ENCODE measurements at regions not wholly inside any gene's neighbourhood (a gene's known extent, or its start where the extent isn't known, plus 50 kb on each side); places are given as distances from the start of the nearest gene placed in this dataset.

DNA sequence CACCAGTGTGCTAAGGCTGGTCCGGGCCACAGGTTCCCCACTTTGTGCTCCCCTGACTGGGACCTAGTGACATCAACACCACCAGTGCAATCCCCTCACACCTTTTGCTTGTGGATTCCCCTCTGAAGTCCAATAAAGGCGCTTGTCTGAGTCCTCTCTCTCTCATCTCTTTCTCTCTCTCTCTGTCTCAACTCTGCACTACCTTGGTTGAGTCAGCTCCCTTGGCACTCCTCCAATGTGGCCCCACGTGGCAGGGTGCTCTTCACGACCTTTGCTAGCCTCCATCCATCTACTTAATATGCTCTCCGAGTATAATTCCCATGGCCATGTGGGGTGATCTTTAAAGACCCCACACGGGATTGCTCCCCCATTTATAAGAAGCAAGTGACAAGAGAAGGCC, 385.0 kb downstream of the CD83 start:
- no peak for DNase-seq (ENCODE audit: low read depth)
- TF ChIP-seq, protein P1, sequence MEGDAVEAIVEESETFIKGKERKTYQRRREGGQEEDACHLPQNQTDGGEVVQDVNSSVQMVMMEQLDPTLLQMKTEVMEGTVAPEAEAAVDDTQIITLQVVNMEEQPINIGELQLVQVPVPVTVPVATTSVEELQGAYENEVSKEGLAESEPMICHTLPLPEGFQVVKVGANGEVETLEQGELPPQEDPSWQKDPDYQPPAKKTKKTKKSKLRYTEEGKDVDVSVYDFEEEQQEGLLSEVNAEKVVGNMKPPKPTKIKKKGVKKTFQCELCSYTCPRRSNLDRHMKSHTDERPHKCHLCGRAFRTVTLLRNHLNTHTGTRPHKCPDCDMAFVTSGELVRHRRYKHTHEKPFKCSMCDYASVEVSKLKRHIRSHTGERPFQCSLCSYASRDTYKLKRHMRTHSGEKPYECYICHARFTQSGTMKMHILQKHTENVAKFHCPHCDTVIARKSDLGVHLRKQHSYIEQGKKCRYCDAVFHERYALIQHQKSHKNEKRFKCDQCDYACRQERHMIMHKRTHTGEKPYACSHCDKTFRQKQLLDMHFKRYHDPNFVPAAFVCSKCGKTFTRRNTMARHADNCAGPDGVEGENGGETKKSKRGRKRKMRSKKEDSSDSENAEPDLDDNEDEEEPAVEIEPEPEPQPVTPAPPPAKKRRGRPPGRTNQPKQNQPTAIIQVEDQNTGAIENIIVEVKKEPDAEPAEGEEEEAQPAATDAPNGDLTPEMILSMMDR (IDR thresholded peaks at IDR 0.05; ENCODE audit: control insufficient read depth, insufficient read depth, low read depth, low read length, missing control alignments): no peak
- no peak overlapping the region for H3K4me3 ChIP-seq (ENCODE audit: control insufficient read depth, low read depth, low read length)

DNA sequence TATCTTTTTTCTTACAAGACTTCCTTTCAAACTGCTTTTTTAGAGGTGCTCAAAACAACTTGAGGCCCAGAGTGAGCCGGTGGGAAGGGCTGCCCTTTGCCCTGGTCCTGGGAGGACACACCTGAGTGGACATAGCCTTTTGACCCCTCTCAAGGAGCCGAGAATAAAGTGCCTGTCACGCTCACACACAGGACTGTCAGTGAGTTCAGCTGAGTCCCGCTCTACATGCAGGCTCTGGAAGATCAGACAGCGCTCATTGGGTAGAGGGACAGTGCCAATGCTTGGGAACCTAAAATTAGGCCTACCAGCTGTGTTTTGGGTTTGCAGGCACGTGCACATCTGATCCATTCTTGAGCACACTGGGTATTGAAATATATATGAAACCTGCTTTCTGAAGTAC, 387.8 kb downstream of the CD83 start:
- DNase-seq (ENCODE audit: low read depth): no peak
- no peak overlapping the region for H3K4me3 ChIP-seq (ENCODE audit: control insufficient read depth, low read depth, low read length)
- TF ChIP-seq, protein P1 (IDR thresholded peaks at IDR 0.05; ENCODE audit: control insufficient read depth, insufficient read depth, low read depth, low read length, missing control alignments): no peak

DNA sequence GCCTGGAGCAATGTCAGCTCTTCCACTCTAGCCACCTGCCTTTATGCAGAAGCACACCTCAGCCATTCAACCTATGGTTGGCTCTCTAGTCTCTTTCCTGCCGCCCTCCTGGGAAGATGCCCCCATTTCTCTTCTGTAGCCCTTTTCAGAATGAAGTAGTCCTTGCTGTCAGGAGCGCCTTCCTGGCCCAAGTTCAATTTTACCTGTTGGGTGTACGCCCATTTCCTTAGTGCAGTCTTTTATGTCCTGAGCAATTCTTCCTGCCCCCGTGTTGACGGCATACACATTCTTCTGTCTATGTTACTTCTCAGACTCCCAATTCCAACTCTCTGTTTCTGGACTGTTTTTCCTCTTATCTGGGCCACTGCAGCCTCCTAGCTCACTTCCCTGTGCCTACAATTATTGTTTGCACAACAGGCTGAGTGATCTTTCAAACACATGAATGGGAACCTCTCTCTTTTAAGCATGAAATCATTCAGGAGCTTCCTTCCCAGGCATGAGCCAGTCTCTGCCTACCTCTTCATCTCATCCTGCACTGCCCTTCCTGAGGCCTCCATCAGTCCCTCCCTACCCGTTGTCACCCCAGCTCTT, 389.2 kb downstream of the CD83 start:
- TF ChIP-seq, protein P1 (IDR thresholded peaks at IDR 0.05; ENCODE audit: control insufficient read depth, insufficient read depth, low read depth, low read length, missing control alignments): no peak
- no peak for DNase-seq (ENCODE audit: low read depth)

DNA sequence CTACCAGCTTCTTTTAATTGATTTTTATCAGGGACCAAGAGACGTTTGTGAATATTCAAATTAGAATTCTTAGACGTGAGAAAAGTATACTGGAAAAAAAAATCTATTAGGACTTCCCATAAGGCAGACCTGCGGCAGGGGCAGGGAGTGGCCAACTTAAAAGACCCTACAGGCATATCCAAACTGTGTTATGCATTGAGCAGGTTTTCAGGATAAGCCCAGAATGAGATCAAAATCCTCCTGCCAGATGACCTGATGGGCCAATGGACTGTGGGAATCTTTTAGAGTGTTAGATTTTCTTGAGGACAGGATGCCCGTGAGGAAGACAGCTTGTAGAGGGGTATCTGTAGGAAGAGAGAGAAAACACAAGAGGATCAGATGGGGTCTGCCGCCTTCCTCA, 391.5 kb downstream of the CD83 start:
- TF ChIP-seq, protein P1 (IDR thresholded peaks at IDR 0.05; ENCODE audit: control insufficient read depth, insufficient read depth, low read depth, low read length, missing control alignments): no peak
- H3K4me3 ChIP-seq (ENCODE audit: control insufficient read depth, low read depth, low read length): no peak overlapping the region
- no peak for DNase-seq (ENCODE audit: low read depth)

More for the DNA sequence above, 389.2 kb downstream of the CD83 start:
- H3K4me3 ChIP-seq (ENCODE audit: control insufficient read depth, low read depth, low read length): no peak overlapping the region

DNA sequence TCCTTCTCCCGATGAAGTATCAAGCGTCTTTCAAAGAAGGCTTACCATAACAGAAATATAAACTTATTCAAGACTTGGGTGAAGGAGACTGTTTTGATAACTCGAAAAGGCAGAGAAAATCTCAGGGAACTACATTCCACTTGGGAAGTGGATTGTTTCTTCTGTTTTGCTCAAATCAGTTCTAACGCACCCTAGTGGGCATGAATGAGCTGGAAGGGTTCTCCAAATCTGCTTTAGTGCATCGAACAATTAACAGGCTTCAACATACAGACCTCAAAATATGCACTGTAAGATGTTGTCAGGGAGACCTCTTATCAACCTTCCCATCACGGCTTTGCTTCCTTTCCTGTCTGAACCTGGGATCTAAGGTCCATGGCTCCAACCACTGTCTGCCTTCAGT, 392.5 kb downstream of the CD83 start:
- TF ChIP-seq, protein P1 (IDR thresholded peaks at IDR 0.05; ENCODE audit: control insufficient read depth, insufficient read depth, low read depth, low read length, missing control alignments): peak; percentile 8
- no peak overlapping the region for H3K4me3 ChIP-seq (ENCODE audit: control insufficient read depth, low read depth, low read length)
- DNase-seq (ENCODE audit: low read depth): no peak

DNA sequence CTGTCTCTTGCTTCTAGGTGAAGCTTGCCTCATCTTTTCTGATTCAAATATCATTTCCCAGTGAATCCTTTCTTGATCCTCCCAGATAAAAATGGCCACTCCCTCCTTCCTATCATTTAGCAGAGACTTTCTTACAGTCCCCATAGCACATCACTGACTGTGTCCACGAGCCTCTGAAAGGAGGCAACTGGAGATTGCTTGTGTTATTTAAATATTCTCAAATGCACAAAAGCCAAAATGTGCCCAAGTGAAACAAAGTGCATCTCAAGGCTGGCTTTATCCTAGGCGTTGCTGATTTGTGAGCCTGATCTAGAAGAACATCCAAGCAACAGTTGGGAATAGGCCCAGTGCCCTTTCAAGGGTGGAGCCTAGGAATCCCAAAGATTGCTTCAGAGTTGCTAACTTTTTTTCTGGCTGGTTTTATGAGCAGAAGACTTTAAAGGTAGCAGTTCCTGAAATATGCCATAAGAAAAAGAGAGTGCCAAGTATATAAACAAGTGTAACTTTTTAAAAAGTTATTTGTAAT, 393.6 kb downstream of the CD83 start:
- no peak for DNase-seq (ENCODE audit: low read depth)
- H3K4me3 ChIP-seq (ENCODE audit: control insufficient read depth, low read depth, low read length): no peak overlapping the region
- TF ChIP-seq, protein P1 (IDR thresholded peaks at IDR 0.05; ENCODE audit: control insufficient read depth, insufficient read depth, low read depth, low read length, missing control alignments): no peak
